Endothelial cell of umbilical vein (primary cell): ENCODE measurements at regions not wholly inside any gene's neighbourhood (a gene's known extent, or its start where the extent isn't known, plus 50 kb on each side); places are given as distances from the start of the nearest gene placed in this dataset.

ENCODE experiments used
- BruUV-seq: library from RNA; stranded (reverse); fragments of 400-500 nt; replicated peaks from 2 replicates; lab custom pipeline; 2021; lab: Mats Ljungman, UMichigan
- CTCF ChIA-PET: fragments of 300-600, 350-600 bp; sonication (Branson Sonifier 250); formaldehyde crosslinking; loops from one replicate; lab custom pipeline; 2021; ENCODE audit warnings: antibody characterized with exemption, inconsistent platforms; lab: Charles Lee
- POLR2A ChIA-PET: fragments of 300-600, 350-600 bp; sonication (Branson Sonifier 250); formaldehyde crosslinking; loops from one replicate; lab custom pipeline; 2021; ENCODE audit warnings: antibody characterized with exemption, inconsistent platforms; lab: Charles Lee
- DNase-seq: peaks from one replicate; pipeline ENCODE4 v3.0.0-alpha.2; 2011; ENCODE audit warnings: low read depth, low spot score
- FAIRE-seq: peaks from 2 replicates; lab custom pipeline; 2011; peaks lifted over from hg19 to GRCh38; lab: Jason Lieb, UNC
- H2AFZ ChIP-seq: 2 replicates; pipeline ENCODE4 v1.6.0; 2012; ENCODE audit warnings: low read depth, low read length, control low read depth, inconsistent platforms
- H3K27ac ChIP-seq: 2 replicates; pipeline ENCODE4 v1.5.1; 2011; ENCODE audit warnings: low read depth, mild to moderate bottlenecking, control low read depth, low read length, moderate library complexity; ENCODE audit not compliant: insufficient read depth
- H3K27me3 ChIP-seq, 2 experiments: 2 replicates each; pipeline versions ENCODE4 v1.6.0 to v1.6.1; 2011; ENCODE audit warnings: low read length in 2 of 2, mixed read lengths in 1 of 2; ENCODE audit not compliant: control insufficient read depth in 2 of 2, insufficient read depth in 2 of 2
- H3K36me3 ChIP-seq, 2 experiments: 2 replicates in 1 of 2; 3 replicates in 1 of 2; pipeline ENCODE4 v1.5.1; 2011; ENCODE audit warnings: low read length in 2 of 2, mild to moderate bottlenecking in 1 of 2, moderate library complexity in 1 of 2; ENCODE audit not compliant: control insufficient read depth in 2 of 2, insufficient read depth in 2 of 2; ENCODE audit errors: extremely low read depth in 1 of 2
- H3K4me1 ChIP-seq: 3 replicates; pipeline ENCODE4 v1.5.1; 2011; ENCODE audit warnings: mild to moderate bottlenecking, low read length; ENCODE audit not compliant: control insufficient read depth, insufficient read depth; ENCODE audit errors: extremely low read depth
- H3K4me2 ChIP-seq: 2 replicates; pipeline ENCODE4 v1.6.1; 2011; ENCODE audit warnings: low read length, control low read depth, mixed read lengths; ENCODE audit not compliant: insufficient read depth
- H3K4me3 ChIP-seq, 3 experiments: fragments of 200-600 bp in 1 of 3; sonication (generic), shearing (Covaris generic) in 1 of 3; replicated peaks in 1 of 3; 2 replicates each; pipeline ENCODE4 v1.5.1; 2011 to 2016; ENCODE audit warnings: control low read depth in 3 of 3, low read length in 3 of 3, mild to moderate bottlenecking in 2 of 3, inconsistent platforms in 1 of 3, low read depth in 1 of 3, moderate library complexity in 1 of 3; ENCODE audit not compliant: insufficient read depth in 1 of 3
- H3K79me2 ChIP-seq: 2 replicates; pipeline ENCODE4 v1.6.0; 2012; ENCODE audit warnings: low read length, inconsistent platforms; ENCODE audit not compliant: control insufficient read depth, insufficient read depth
- H3K9ac ChIP-seq: replicated peaks from 2 replicates; pipeline ENCODE3; 2011; ENCODE audit warnings: low read length, control low read depth; ENCODE audit not compliant: insufficient read depth; ENCODE audit errors: extremely low read depth
- H3K9me1 ChIP-seq: replicated peaks from 3 replicates; pipeline ENCODE4 v1.6.0; 2011; ENCODE audit warnings: mild to moderate bottlenecking, low read length; ENCODE audit not compliant: control insufficient read depth, insufficient read depth; ENCODE audit errors: extremely low read depth
- H3K9me3 ChIP-seq: replicated peaks from 2 replicates; pipeline ENCODE4 v1.5.1; 2012; ENCODE audit warnings: low read length, inconsistent platforms; ENCODE audit not compliant: control insufficient read depth, insufficient read depth
- H4K20me1 ChIP-seq: replicated peaks from 2 replicates; pipeline ENCODE3; 2011; ENCODE audit warnings: mild to moderate bottlenecking, low read length; ENCODE audit not compliant: control insufficient read depth, insufficient read depth; ENCODE audit errors: extremely low read depth
- EZH2 ChIP-seq: IDR thresholded peaks from 2 replicates; pipeline ENCODE4 v1.6.1; 2012; ENCODE audit warnings: borderline replicate concordance, low read depth, mild to moderate bottlenecking, moderate library complexity, low read length, inconsistent platforms; ENCODE audit not compliant: severe bottlenecking
- FOS ChIP-seq: IDR thresholded peaks from 2 replicates; pipeline ENCODE4 v1.6.1; 2011; ENCODE audit warnings: mild to moderate bottlenecking, low read length, moderate library complexity, borderline replicate concordance; ENCODE audit not compliant: insufficient read depth
- GATA2 ChIP-seq: IDR thresholded peaks from 2 replicates; pipeline ENCODE4 v1.7.0; 2011; ENCODE audit warnings: low read depth, mild to moderate bottlenecking, moderate library complexity, mixed read lengths, low read length; ENCODE audit not compliant: insufficient read length, insufficient read depth
- JUN ChIP-seq: IDR thresholded peaks from 2 replicates; pipeline ENCODE4 v1.6.1; 2011; ENCODE audit warnings: borderline replicate concordance, low read depth; ENCODE audit not compliant: insufficient read length, insufficient read depth
- MYC ChIP-seq: IDR thresholded peaks from one replicate; pipeline ENCODE4 v1.6.1; 2011; ENCODE audit warnings: mild to moderate bottlenecking, low read depth, low read length
- POLR2A ChIP-seq: IDR thresholded peaks from 2 replicates; pipeline ENCODE4 v1.6.1; 2012; ENCODE audit warnings: low read depth, mild to moderate bottlenecking, control low read depth, low read length
- POLR2AphosphoS5 ChIP-seq: IDR thresholded peaks from 2 replicates; pipeline ENCODE4 v1.6.1; 2012; ENCODE audit warnings: low read depth, mild to moderate bottlenecking, control low read depth, low read length, moderate library complexity; ENCODE audit not compliant: insufficient read depth
- dilution Hi-C: fragments of 300-500 bp; cut with MboI; formaldehyde crosslinking; loops from one replicate; pipeline ENCODE4 v1.15.0; 2019; ENCODE audit warnings: low sequenced_read_pairs; ENCODE audit not compliant: extremely low pct_ligation_motif_present
- intact Hi-C: fragments of 100-400 bp; cut with micrococcal nuclease; formaldehyde crosslinking; loops from one replicate; pipeline ENCODE4 v1.10.0; 2022
- TF ChIP-seq, protein P1 (sequence below): IDR thresholded peaks from 2 replicates; pipeline ENCODE4 v1.6.1; 2011; ENCODE audit not compliant: insufficient read depth, insufficient read length
- TF ChIP-seq, protein P2 (sequence below), 2 donors: IDR thresholded peaks; 1 replicate in 1 of 2; 2 replicates in 1 of 2; pipeline ENCODE4 v1.5.1; 2011; ENCODE audit warnings: low read length in 2 of 2, mild to moderate bottlenecking in 2 of 2, moderate library complexity in 2 of 2, control low read depth in 1 of 2, inconsistent platforms in 1 of 2, low read depth in 1 of 2; ENCODE audit not compliant: insufficient read depth in 1 of 2; ENCODE audit errors: extremely low read depth in 1 of 2

DNA sequence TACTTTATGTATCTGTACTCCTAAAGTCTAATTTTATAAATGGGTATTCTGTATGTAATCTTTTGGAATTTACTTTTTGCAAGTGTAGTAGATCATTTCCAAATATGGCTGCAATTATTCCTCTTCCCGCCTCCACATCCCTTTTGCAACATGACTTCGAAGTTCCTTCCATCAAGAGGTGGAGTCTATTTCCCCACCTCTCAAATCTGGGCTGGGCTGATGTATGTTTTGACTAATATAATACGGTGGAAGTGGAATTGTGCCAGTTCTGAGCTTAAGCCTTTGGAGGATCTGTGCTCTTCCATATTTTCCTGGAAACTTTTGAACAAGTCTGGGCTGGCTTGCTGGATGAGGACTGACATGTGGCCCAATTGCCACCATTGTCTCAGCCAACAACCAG, 155.9 kb downstream of the FGF18 start:
- H3K27ac ChIP-seq = no peak overlapping the region
- no peaks in the 10 kb centered on the region for H4K20me1 ChIP-seq
- BruUV-seq = no TSS peak
- CTCF ChIA-PET = interaction anchor here (0.7 to 1.0 kb wide), 2 partner anchors 54 to 91 kb away, joined by 3 to 4 read pairs; no protein-coding TSS in a partner anchor
- H3K27me3 ChIP-seq = peaks cover 3% of the 10 kb centered on the region in 2 experiments
- no peak overlapping the region for H2AFZ ChIP-seq
- FAIRE-seq (no peak), DNase-seq (no peak)
- no peaks in the 10 kb centered on the region for H3K36me3 ChIP-seq
- intact Hi-C loops (no loop called here), dilution Hi-C loops (no loop called here)
- TF ChIP-seq, protein P1, sequence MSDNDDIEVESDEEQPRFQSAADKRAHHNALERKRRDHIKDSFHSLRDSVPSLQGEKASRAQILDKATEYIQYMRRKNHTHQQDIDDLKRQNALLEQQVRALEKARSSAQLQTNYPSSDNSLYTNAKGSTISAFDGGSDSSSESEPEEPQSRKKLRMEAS = no peak
- TF ChIP-seq JUN (no peak), POLR2A (no peak), MYC (no peak)
- TF ChIP-seq, protein P2, sequence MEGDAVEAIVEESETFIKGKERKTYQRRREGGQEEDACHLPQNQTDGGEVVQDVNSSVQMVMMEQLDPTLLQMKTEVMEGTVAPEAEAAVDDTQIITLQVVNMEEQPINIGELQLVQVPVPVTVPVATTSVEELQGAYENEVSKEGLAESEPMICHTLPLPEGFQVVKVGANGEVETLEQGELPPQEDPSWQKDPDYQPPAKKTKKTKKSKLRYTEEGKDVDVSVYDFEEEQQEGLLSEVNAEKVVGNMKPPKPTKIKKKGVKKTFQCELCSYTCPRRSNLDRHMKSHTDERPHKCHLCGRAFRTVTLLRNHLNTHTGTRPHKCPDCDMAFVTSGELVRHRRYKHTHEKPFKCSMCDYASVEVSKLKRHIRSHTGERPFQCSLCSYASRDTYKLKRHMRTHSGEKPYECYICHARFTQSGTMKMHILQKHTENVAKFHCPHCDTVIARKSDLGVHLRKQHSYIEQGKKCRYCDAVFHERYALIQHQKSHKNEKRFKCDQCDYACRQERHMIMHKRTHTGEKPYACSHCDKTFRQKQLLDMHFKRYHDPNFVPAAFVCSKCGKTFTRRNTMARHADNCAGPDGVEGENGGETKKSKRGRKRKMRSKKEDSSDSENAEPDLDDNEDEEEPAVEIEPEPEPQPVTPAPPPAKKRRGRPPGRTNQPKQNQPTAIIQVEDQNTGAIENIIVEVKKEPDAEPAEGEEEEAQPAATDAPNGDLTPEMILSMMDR (IDR thresholded peaks at IDR 0.05; ENCODE audit: extremely low read depth in 1 of 2, insufficient read depth in 1 of 2, low read depth in 1 of 2, low read length in 2 of 2) = no peak
- H3K9ac ChIP-seq = no peak overlapping the region
- H3K4me1 ChIP-seq = peaks cover 4% of the 10 kb centered on the region
- no peaks in the 10 kb centered on the region for H3K79me2 ChIP-seq
- no peak overlapping the region for H3K4me3 ChIP-seq
- POLR2A ChIA-PET = interaction anchor here (0.6 kb wide), 1 partner anchor 17 kb away, joined by 6 read pairs; no protein-coding TSS in a partner anchor
- H3K9me3 ChIP-seq = no peaks in the 10 kb centered on the region
- H3K4me2 ChIP-seq = no peak overlapping the region
- H3K9me1 ChIP-seq = no peaks in the 10 kb centered on the region

DNA sequence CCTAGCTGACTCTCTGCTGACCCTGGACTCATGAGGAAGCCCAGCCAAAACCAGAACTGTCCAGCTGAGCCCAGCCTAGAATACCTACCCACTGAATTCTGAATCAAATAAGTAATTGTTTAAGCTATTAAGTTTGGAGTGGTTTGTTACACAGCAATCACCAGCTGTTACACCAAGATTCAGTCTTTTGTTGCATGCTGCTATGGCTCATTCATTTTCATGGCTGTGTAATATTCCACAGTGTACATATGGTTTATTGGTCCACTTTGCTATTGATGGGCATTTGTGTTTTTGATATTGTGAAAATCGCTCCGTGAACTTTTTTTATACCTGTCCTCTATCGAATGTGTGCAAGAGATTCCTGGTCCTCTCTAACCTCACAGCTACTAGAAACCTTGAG, 156.4 kb downstream of the FGF18 start:
- intact Hi-C loops = no loop called here
- dilution Hi-C loops = no loop called here
- no peaks in the 10 kb centered on the region for H3K9me3 ChIP-seq
- no peaks in the 10 kb centered on the region for H3K79me2 ChIP-seq
- TF ChIP-seq, protein P1 = no peak
- TF ChIP-seq JUN (no peak), FOS (no peak), GATA2 (no peak), POLR2AphosphoS5 (no peak), EZH2 (no peak), POLR2A (no peak), MYC (no peak)
- TF ChIP-seq, protein P2 (IDR thresholded peaks at IDR 0.05; ENCODE audit: extremely low read depth in 1 of 2, insufficient read depth in 1 of 2, low read depth in 1 of 2, low read length in 2 of 2) = no peak
- no peaks in the 10 kb centered on the region for H3K36me3 ChIP-seq
- FAIRE-seq (no peak), DNase-seq (no peak)
- H3K4me3 ChIP-seq = no peak overlapping the region
- no peaks in the 10 kb centered on the region for H3K9me1 ChIP-seq
- no peak overlapping the region for H3K4me2 ChIP-seq
- no peak overlapping the region for H3K9ac ChIP-seq
- no peaks in the 10 kb centered on the region for H4K20me1 ChIP-seq
- no TSS peak for BruUV-seq
- no peak overlapping the region for H3K27ac ChIP-seq
- ChIA-PET POLR2A (interaction anchor here (0.6 kb wide), 1 partner anchor 16 kb away, joined by 6 read pairs; no protein-coding TSS in a partner anchor), CTCF (interaction anchor here (0.7 to 1.0 kb wide), 2 partner anchors 54 to 92 kb away, joined by 3 to 4 read pairs; no protein-coding TSS in a partner anchor)
- peaks cover 3% of the 10 kb centered on the region in 2 experiments for H3K27me3 ChIP-seq
- H2AFZ ChIP-seq = no peak overlapping the region
- H3K4me1 ChIP-seq = peaks cover 3% of the 10 kb centered on the region
